Liver (tissue), 8 donors: ENCODE measurements at regions not wholly inside any gene's neighbourhood (a gene's known extent, or its start where the extent isn't known, plus 50 kb on each side); places are given as distances from the start of the nearest gene placed in this dataset.

Experiments
- DNase-seq: peaks from one replicate; pipeline ENCODE4 v3.0.0-alpha.2; 2017; ENCODE audit warnings: low spot score
- H3K27ac ChIP-seq, 2 donors: one replicate each; pipeline ENCODE4 v1.7.0; 2013; ENCODE audit warnings: inconsistent platforms in 2 of 2, low read length in 2 of 2, control low read depth in 1 of 2, low read depth in 1 of 2, mild to moderate bottlenecking in 1 of 2
- H3K27me3 ChIP-seq, 4 donors: one replicate each; pipeline versions ENCODE4 v1.6.1 to v1.7.0; 2013; ENCODE audit warnings: low read length in 3 of 4, inconsistent platforms in 1 of 4, mild to moderate bottlenecking in 1 of 4, moderate library complexity in 1 of 4; ENCODE audit not compliant: control insufficient read depth in 4 of 4, insufficient read depth in 4 of 4
- H3K36me3 ChIP-seq, 4 donors: one replicate each; pipeline versions ENCODE4 v1.6.1 to v1.7.0; 2013; ENCODE audit warnings: low read length in 3 of 4, mild to moderate bottlenecking in 3 of 4, low read depth in 1 of 4, moderate library complexity in 1 of 4; ENCODE audit not compliant: control insufficient read depth in 4 of 4, insufficient read depth in 3 of 4
- H3K4me1 ChIP-seq, 4 donors: one replicate each; pipeline versions ENCODE4 v1.6.1 to v1.7.0; 2013; ENCODE audit warnings: low read length in 3 of 4, mild to moderate bottlenecking in 3 of 4, moderate library complexity in 1 of 4; ENCODE audit not compliant: control insufficient read depth in 4 of 4, insufficient read depth in 4 of 4
- H3K4me3 ChIP-seq, 3 donors: one replicate each; pipeline versions ENCODE4 v1.6.1 to v1.7.0; 2013; ENCODE audit warnings: low read length in 3 of 3, control low read depth in 1 of 3, low read depth in 1 of 3, mild to moderate bottlenecking in 1 of 3
- H3K9ac ChIP-seq, 2 donors: one replicate each; pipeline ENCODE4 v1.7.0; 2013; ENCODE audit warnings: low read length in 2 of 2, mild to moderate bottlenecking in 2 of 2, moderate library complexity in 2 of 2, control low read depth in 1 of 2, low read depth in 1 of 2
- H3K9me3 ChIP-seq, 4 donors: one replicate each; pipeline versions ENCODE4 v1.6.1 to v1.7.0; 2013; ENCODE audit warnings: low read length in 3 of 4; ENCODE audit not compliant: control insufficient read depth in 4 of 4
- ATF3 ChIP-seq: IDR thresholded peaks from 2 replicates; pipeline ENCODE4 v1.6.1; 2016; ENCODE audit warnings: antibody characterized with exemption
- CTCF ChIP-seq: fragments of 150-350 bp; IDR thresholded peaks from 2 replicates; pipeline ENCODE4 v1.5.1; 2017; ENCODE audit warnings: improper control_type of control experiment, low read depth, low read length; ENCODE audit not compliant: missing input control
- EGR1 ChIP-seq, 2 donors: IDR thresholded peaks; 2 replicates each; pipeline ENCODE4 v1.6.1; 2016 to 2018; ENCODE audit warnings: antibody characterized with exemption in 2 of 2, low read depth in 2 of 2
- GABPA ChIP-seq, 2 donors: IDR thresholded peaks in 1 of 2; conservative IDR thresholded peaks in 1 of 2; 2 replicates each; pipeline ENCODE4 v1.6.1; 2016; ENCODE audit warnings: antibody characterized with exemption in 2 of 2, mild to moderate bottlenecking in 1 of 2, moderate library complexity in 1 of 2
- HNF4A ChIP-seq, 2 donors: conservative IDR thresholded peaks; 2 replicates each; pipeline ENCODE4 v1.6.1; 2016; ENCODE audit warnings: antibody characterized with exemption in 2 of 2, mild to moderate bottlenecking in 2 of 2
- MAX ChIP-seq: IDR thresholded peaks from 2 replicates; pipeline ENCODE4 v1.6.1; 2016; ENCODE audit warnings: antibody characterized with exemption
- RAD21 ChIP-seq, 2 donors: IDR thresholded peaks; 2 replicates each; pipeline ENCODE4 v1.6.1; 2016; ENCODE audit warnings: antibody characterized with exemption in 2 of 2, mild to moderate bottlenecking in 2 of 2
- REST ChIP-seq: IDR thresholded peaks from 2 replicates; pipeline ENCODE4 v1.6.1; 2016; ENCODE audit warnings: antibody characterized with exemption, mild to moderate bottlenecking
- RXRA ChIP-seq, 2 donors: IDR thresholded peaks; 2 replicates each; pipeline ENCODE4 v1.6.1; 2017 to 2018; ENCODE audit warnings: antibody characterized with exemption in 2 of 2, mild to moderate bottlenecking in 1 of 2
- SP1 ChIP-seq: IDR thresholded peaks from 2 replicates; pipeline ENCODE4 v1.6.1; 2018; ENCODE audit warnings: antibody characterized with exemption, mild to moderate bottlenecking
- TAF1 ChIP-seq: conservative IDR thresholded peaks from 2 replicates; pipeline ENCODE4 v1.6.1; 2016; ENCODE audit warnings: antibody characterized with exemption, mild to moderate bottlenecking
- YY1 ChIP-seq: IDR thresholded peaks from 2 replicates; pipeline ENCODE4 v1.6.1; 2016; ENCODE audit warnings: antibody characterized with exemption, mild to moderate bottlenecking
- ZBTB33 ChIP-seq: IDR thresholded peaks from 2 replicates; pipeline ENCODE4 v1.6.1; 2016; ENCODE audit warnings: antibody characterized with exemption
- WGBS: extraction: QIAGEN DNeasy Blood & Tissue Kit; methylation state at CpG from one replicate; pipeline ENCODE4 v1.1.7; 2013; 5-methylcytosine and 5-hydroxymethylcytosine counted together
- donor health status: healthy.
- donor health status: healthy.
- donor health status: healthy.
- donor health status: healthy.
- donor health status: healthy.

GRCh38 chr4:123786163-123786915 is 389.7 kb downstream of the SPRY1 start:
- no peak for DNase-seq
- TF ChIP-seq ATF3 (no peak), HNF4A (conservative IDR thresholded peaks at IDR 0.05) (no peak), SP1 (no peak), MAX (no peak), TAF1 (no peak)
- H3K4me3 ChIP-seq, result no peak overlapping the region
- 81% methylated on average over 6 of the region's 6 CpGs for WGBS
- no peaks in the 10 kb centered on the region for H3K4me1 ChIP-seq
- H3K36me3 ChIP-seq, result no peaks in the 10 kb centered on the region
- H3K9me3 ChIP-seq, result no peaks in the 10 kb centered on the region
- no peak overlapping the region for H3K9ac ChIP-seq
- H3K27me3 ChIP-seq, result no peaks in the 10 kb centered on the region
- H3K27ac ChIP-seq, result peak overlapping the region in 1 of 2 donors; percentile 20

- H3K27me3 ChIP-seq, result no peaks in the 10 kb centered on the region
- no peaks in the 10 kb centered on the region for H3K36me3 ChIP-seq
- WGBS, result 77% methylated on average over 3 of the region's 3 CpGs
- H3K4me3 ChIP-seq, result no peak overlapping the region
- no peak overlapping the region for H3K9ac ChIP-seq
- TF ChIP-seq RXRA (IDR thresholded peaks at IDR 0.05) (no peak), MAX (no peak), REST (no peak), CTCF (no peak), ZBTB33 (no peak), YY1 (no peak), EGR1 (IDR thresholded peaks at IDR 0.05; ENCODE audit: low read depth in 2 of 2) (no peak), SP1 (no peak), RAD21 (IDR thresholded peaks at IDR 0.05) (no peak), GABPA (IDR thresholded peaks at IDR 0.05 in 1 of 2, conservative IDR thresholded peaks at IDR 0.05 in 1 of 2) (no peak)
- H3K4me1 ChIP-seq, result no peaks in the 10 kb centered on the region
- no peak for DNase-seq
- peak overlapping the region in 1 of 2 donors; percentile 20 for H3K27ac ChIP-seq
- no peaks in the 10 kb centered on the region for H3K9me3 ChIP-seq
Measured at GRCh38 chr4:123786920-123787319, 390.3 kb downstream of the SPRY1 start.
